Ecto neural progenitor cell (in vitro differentiated cells): ENCODE measurements at regions not wholly inside any gene's neighbourhood (a gene's known extent, or its start where the extent isn't known, plus 50 kb on each side); places are given as distances from the start of the nearest gene placed in this dataset.

Source experiments
- DNase-seq: peaks from one replicate; pipeline ENCODE4 v3.0.0-alpha.2; 2018; ENCODE audit warnings: low spot score

- no peak for DNase-seq
Observed at GRCh38 chr13:78979349-78979748, 320.4 kb upstream of the OBI1 start.

- no peak for DNase-seq
Observed at GRCh38 chr13:78978381-78978998, 319.5 kb upstream of the OBI1 start.

- no peak for DNase-seq
Observed at GRCh38 chr13:78977311-78977710, 318.4 kb upstream of the OBI1 start.

- no peak for DNase-seq
Observed at GRCh38 chr13:78976696-78977095, 317.7 kb upstream of the OBI1 start.

GRCh38 chr13:78972561-78972960, 313.6 kb upstream of the OBI1 start:
- no peak for DNase-seq

GRCh38 chr13:78971355-78972025, 312.5 kb upstream of the OBI1 start:
- DNase-seq, result no peak

- DNase-seq, result no peak
Observed at GRCh38 chr13:78960881-78961280, 301.9 kb upstream of the OBI1 start.

- no peak for DNase-seq
Observed at GRCh38 chr13:78958006-78958405, 299.1 kb upstream of the OBI1 start.

- no peak for DNase-seq
Observed at GRCh38 chr13:78940455-78941130, 281.6 kb upstream of the OBI1 start.

- no peak for DNase-seq
Observed at GRCh38 chr13:78934336-78934735, 275.4 kb upstream of the OBI1 start.

GRCh38 chr13:78915015-78915414, 256.1 kb upstream of the OBI1 start:
- DNase-seq, result no peak

GRCh38 chr13:78913656-78914055, 254.7 kb upstream of the OBI1 start:
- DNase-seq, result no peak

GRCh38 chr13:78910147-78910546, 251.2 kb upstream of the OBI1 start:
- DNase-seq, result no peak

GRCh38 chr13:78909276-78909675, 250.3 kb upstream of the OBI1 start:
- no peak for DNase-seq

GRCh38 chr13:78907006-78907405, 248.1 kb upstream of the OBI1 start:
- DNase-seq, result no peak

- no peak for DNase-seq
Observed at GRCh38 chr13:78897200-78897599, 238.2 kb upstream of the OBI1 start.

- DNase-seq, result no peak
Observed at GRCh38 chr13:78884571-78884970, 225.6 kb upstream of the OBI1 start.

- DNase-seq, result no peak
Observed at GRCh38 chr13:78881751-78882150, 222.8 kb upstream of the OBI1 start.

- DNase-seq, result no peak
Observed at GRCh38 chr13:78881054-78881453, 222.1 kb upstream of the OBI1 start.

GRCh38 chr13:78876915-78877549, 218.1 kb upstream of the OBI1 start:
- DNase-seq, result no peak

- DNase-seq, result no peak
Observed at GRCh38 chr13:78875792-78876580, 217.0 kb upstream of the OBI1 start.

- DNase-seq, result no peak
Observed at GRCh38 chr13:78868991-78869390, 210.0 kb upstream of the OBI1 start.
